Activated CD4-positive, alpha-beta T cell treated with anti-CD3 and anti-CD28 coated beads for 36 hours (primary cell): ENCODE measurements at regions not wholly inside any gene's neighbourhood (a gene's known extent, or its start where the extent isn't known, plus 50 kb on each side); places are given as distances from the start of the nearest gene placed in this dataset.

Experiments
- ATAC-seq: fragments of 200-7000 bp; cut with Tn5 transposase; one replicate; pipeline ENCODE4 v1.10.0; 2021; ENCODE audit warnings: mild to moderate bottlenecking, moderate library complexity
- CTCF ChIA-PET: fragments of 350-600 bp; sonication (Branson Sonifier 250); formaldehyde crosslinking; loops from one replicate; lab custom pipeline; 2021; ENCODE audit warnings: antibody characterized with exemption; lab: Charles Lee
- POLR2A ChIA-PET: fragments of 350-600 bp; sonication (Branson Sonifier 250); formaldehyde crosslinking; loops from one replicate; lab custom pipeline; 2021; ENCODE audit warnings: antibody characterized with exemption, inconsistent platforms; lab: Charles Lee
- DNase-seq: peaks from one replicate; pipeline ENCODE4 v3.0.0-alpha.2; 2020
- H3K27ac Mint-ChIP-seq: one replicate; pipeline ENCODE4 v1.8.0; 2021; ENCODE audit warnings: mixed read lengths
- H3K27me3 Mint-ChIP-seq: one replicate; pipeline ENCODE4 v1.8.0; 2021; ENCODE audit warnings: mixed read lengths
- H3K36me3 Mint-ChIP-seq: one replicate; pipeline ENCODE4 v1.8.0; 2021; ENCODE audit warnings: low read depth, mixed read lengths
- H3K4me1 Mint-ChIP-seq: one replicate; pipeline ENCODE4 v1.8.0; 2021; ENCODE audit warnings: mixed read lengths
- H3K4me3 Mint-ChIP-seq: one replicate; pipeline ENCODE4 v1.8.0; 2021; ENCODE audit warnings: mild to moderate bottlenecking, moderate library complexity, mixed read lengths
- H3K9me3 Mint-ChIP-seq: one replicate; pipeline ENCODE4 v1.8.0; 2021; ENCODE audit warnings: low read depth, mixed read lengths
- intact Hi-C, 2 experiments: fragments of 100-400 bp; cut with DNase I in 1 of 2; cut with micrococcal nuclease in 1 of 2; formaldehyde crosslinking; loops; one replicate each; pipeline versions ENCODE4 v1.14.2 to v1.15.1; 2022 to 2024; cut with DNase I, micrococcal nuclease

DNA sequence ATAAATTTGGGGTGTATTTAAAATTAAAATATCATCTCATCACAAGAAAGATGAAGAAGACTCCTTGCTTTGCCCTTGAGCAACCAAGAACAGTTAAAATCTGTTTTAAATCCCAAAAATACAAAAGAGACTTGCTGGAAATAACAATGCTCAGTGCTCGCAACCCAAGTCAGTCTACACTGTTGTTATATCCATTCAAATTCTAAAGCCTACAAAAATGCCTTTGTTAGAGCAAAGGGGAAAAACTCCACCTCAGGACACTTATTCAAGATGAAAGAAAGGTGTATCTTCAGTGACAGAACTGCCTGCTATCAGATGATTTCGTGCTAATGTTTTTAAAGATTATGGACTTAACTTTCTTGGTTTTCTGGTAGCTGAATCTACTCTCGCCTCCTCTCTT lies 111.9 kb upstream of the TANK start:
- CTCF ChIA-PET: interaction anchor here (0.5 to 2.1 kb wide), 3 partner anchors 16 to 1447 kb away, joined by 3 to 9 read pairs (median 3); no protein-coding TSS in a partner anchor
- DNase-seq: no peak
- no peak for ATAC-seq
- Mint-ChIP-seq H3K9me3 (no peaks in the 10 kb centered on the region), H3K27ac (no peak overlapping the region), H3K27me3 (peaks cover 24% of the 10 kb centered on the region), H3K4me3 (no peak overlapping the region), H3K36me3 (no peaks in the 10 kb centered on the region), H3K4me1 (no peaks in the 10 kb centered on the region)
- intact Hi-C loops: no loop called here
- POLR2A ChIA-PET: no interaction called here

DNA sequence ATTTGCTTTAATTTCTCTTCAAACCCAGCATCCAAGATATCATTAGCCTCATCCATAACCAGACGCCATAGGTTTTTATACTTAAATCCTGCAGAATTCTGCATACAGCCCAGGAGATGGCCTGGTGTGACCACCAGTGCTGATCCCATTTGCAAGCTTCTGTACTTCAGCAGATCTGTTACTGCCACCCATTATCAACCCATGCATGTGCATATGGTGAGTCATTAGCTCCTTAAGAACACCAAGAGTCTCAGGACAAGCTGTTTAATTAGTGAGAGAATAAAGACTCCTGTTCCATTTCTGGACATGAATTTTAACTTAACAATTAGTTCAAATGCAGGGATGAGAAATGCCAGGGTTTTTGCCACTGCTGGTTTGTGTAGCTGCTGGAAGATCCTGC lies 110.7 kb upstream of the TANK start:
- Mint-ChIP-seq H3K9me3 (no peaks in the 10 kb centered on the region), H3K4me3 (no peak overlapping the region), H3K27ac (no peak overlapping the region), H3K27me3 (peaks cover 27% of the 10 kb centered on the region), H3K4me1 (no peaks in the 10 kb centered on the region), H3K36me3 (no peaks in the 10 kb centered on the region)
- ChIA-PET POLR2A (no interaction called here), CTCF (interaction anchor here (0.6 to 1.0 kb wide), 2 partner anchors 14 to 17 kb away, joined by 4 to 5 read pairs; no protein-coding TSS in a partner anchor)
- no peak for DNase-seq
- no peak for ATAC-seq
- intact Hi-C loops: no loop called here

DNA sequence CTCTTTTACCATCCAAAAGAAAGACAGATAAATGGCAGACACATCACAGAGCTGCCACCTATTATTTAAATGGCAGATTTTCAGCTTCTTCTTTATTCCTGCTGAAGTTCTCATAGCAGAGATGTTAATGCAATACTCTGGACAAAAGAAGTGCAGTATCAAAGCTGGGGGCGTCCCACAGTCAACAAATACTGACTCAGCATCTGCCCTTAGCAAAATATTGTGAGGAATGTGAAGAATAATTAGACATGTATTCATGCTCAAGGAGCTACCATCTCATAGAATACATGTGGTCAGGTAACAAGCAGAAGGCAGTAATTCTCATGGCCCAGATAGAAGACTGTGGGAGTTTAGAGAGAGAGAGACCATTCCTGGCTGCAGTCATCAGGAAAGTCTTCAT lies 108.0 kb upstream of the TANK start:
- CTCF ChIA-PET: interaction anchor here (1.2 kb wide), 1 partner anchor 11 kb away, joined by 7 read pairs; no protein-coding TSS in a partner anchor

DNA sequence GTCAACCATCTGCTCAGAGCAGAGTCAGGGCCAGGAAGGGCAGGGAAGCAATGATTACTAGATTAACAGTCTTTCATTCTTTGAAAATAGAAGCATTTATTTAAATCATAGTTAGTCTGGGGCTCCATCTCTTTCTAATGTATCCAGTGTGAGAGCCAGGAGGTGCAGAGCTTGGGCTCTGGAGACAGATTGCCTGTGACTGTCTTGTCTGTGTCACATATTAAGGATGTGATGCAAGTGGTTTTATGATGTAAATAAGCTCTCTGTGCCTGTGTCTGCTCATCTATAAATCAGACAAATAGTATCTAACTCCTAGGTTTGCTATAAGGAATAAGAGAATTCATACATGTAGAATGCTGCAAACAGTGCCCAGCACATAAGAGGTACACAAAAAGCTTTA lies 104.9 kb upstream of the TANK start:
- intact Hi-C loops: no loop called here
- Mint-ChIP-seq H3K4me1 (no peaks in the 10 kb centered on the region), H3K27ac (no peak overlapping the region), H3K9me3 (peaks cover 7% of the 10 kb centered on the region), H3K27me3 (peaks cover 14% of the 10 kb centered on the region), H3K4me3 (no peak overlapping the region), H3K36me3 (no peaks in the 10 kb centered on the region)
- ChIA-PET POLR2A (no interaction called here), CTCF (interaction anchor here (1.9 kb wide), 1 partner anchor 9 kb away, joined by 15 read pairs; no protein-coding TSS in a partner anchor)
- no peak for ATAC-seq
- no peak for DNase-seq

More for the DNA sequence above, 108.0 kb upstream of the TANK start:
- ATAC-seq (no peak), DNase-seq (no peak)
- H3K4me1 Mint-ChIP-seq: no peaks in the 10 kb centered on the region
- no peaks in the 10 kb centered on the region for H3K36me3 Mint-ChIP-seq
- no peak overlapping the region for H3K4me3 Mint-ChIP-seq
- H3K27me3 Mint-ChIP-seq: peaks cover 21% of the 10 kb centered on the region
- no peak overlapping the region for H3K27ac Mint-ChIP-seq
- intact Hi-C loops: no loop called here
- H3K9me3 Mint-ChIP-seq: peaks cover 4% of the 10 kb centered on the region
- POLR2A ChIA-PET: no interaction called here

DNA sequence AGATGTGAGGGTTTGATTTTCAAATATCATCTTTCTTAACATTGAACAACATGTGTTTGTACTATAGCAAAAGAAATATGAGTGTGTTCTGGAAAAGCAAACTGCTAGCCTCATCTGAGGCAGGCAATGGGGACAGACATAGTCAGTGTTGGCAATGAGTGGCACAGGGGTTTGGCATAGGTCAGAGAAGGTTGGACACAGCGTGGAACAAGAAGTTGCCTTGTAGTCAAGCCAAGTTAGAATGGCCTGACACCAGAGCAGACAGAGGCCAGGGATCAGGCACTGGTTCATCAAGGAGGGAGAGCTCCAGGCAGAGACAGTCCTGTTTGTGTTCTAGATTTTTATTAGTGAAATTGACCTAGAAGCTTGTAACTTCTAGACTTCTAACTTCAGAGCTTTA lies 100.8 kb upstream of the TANK start:
- Mint-ChIP-seq H3K27me3 (no peaks in the 10 kb centered on the region), H3K36me3 (no peaks in the 10 kb centered on the region), H3K9me3 (peaks cover 7% of the 10 kb centered on the region), H3K27ac (no peak overlapping the region), H3K4me1 (peaks cover 4% of the 10 kb centered on the region), H3K4me3 (no peak overlapping the region)
- ATAC-seq (no peak), DNase-seq (no peak)
- CTCF ChIA-PET: interaction anchor here (0.9 to 1.2 kb wide), 2 partner anchors 81 to 216 kb away, joined by 4 read pairs; no protein-coding TSS in a partner anchor
- POLR2A ChIA-PET: no interaction called here
- intact Hi-C loops: no loop called here

DNA sequence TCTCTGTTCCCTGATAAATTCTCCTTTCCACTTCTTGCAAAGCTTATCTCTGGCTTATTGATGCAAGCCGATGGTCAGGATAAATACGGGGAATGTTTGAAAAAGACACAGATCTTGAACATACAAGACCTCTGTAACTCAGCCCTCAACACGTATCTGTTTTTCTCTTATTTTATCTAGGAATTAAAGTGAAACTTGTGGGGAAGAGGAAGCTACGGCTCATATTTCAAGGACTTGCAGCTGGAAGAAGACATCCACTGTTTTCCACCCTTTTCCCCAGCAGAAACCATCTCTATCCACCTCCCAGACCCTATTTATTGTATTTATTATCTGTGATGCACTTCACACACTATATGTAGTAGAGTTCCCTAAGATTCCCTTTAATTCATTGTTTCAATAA lies 98.4 kb upstream of the TANK start:
- Mint-ChIP-seq H3K27me3 (no peaks in the 10 kb centered on the region), H3K4me3 (no peak overlapping the region), H3K27ac (no peak overlapping the region), H3K4me1 (peaks cover 4% of the 10 kb centered on the region), H3K36me3 (no peaks in the 10 kb centered on the region), H3K9me3 (peaks cover 4% of the 10 kb centered on the region)
- POLR2A ChIA-PET: no interaction called here
- no peak for DNase-seq
- CTCF ChIA-PET: interaction anchor here (1.0 to 5.4 kb wide), 6 partner anchors 14 to 82 kb away, joined by 3 to 75 read pairs (median 6); no protein-coding TSS in a partner anchor
- intact Hi-C loops: loop anchor here (2.0 to 10.0 kb wide), 3 partner anchors 203 to 951 kb away; no protein-coding TSS in a partner anchor
- ATAC-seq: no peak

DNA sequence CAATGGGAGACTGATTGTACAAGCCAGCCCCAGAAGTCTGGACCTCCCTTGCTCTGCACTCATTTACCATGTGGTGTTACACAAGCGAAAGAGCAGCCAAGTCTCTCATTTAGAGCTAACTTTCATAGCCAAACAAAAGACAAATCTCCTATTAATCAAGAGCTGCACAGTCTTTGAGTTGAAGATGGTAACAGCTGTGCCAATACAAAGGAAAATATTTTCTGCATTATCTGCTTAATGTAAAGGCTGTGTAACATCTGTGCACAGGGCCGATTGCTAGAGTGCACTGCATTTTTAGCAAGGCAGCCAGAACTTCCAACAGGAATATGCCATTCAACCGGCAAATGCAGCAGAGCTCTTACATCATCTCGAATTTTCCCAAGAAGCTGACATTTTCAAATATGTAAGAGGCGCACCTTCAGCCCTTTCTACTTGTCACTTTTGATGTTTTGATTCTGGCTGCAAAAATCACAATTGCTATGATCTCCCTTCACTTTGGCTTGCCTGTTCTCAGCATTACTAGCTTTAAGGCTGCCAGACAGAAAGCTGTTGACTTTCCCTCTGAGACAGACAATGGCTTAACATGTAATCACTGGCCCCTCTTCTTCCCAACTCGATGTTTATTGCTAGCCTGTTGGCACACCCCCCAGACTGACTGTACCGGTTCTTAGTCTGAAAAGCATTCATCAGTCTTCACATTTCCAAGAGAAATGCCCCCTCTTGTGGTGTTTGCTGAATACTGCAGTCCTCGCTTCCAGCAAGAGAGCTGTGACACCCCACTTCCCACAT lies 96.9 kb upstream of the TANK start:
- DNase-seq (peak; percentile 78), ATAC-seq (peak; percentile 90)
- no peaks in the 10 kb centered on the region for H3K36me3 Mint-ChIP-seq
- intact Hi-C loops: loop anchor here (1.0 to 10.0 kb wide), 4 partner anchors 201 to 953 kb away; no protein-coding TSS in a partner anchor
- no peak overlapping the region for H3K27ac Mint-ChIP-seq
- H3K9me3 Mint-ChIP-seq: no peaks in the 10 kb centered on the region
- peaks cover 7% of the 10 kb centered on the region for H3K4me1 Mint-ChIP-seq
- no peak overlapping the region for H3K4me3 Mint-ChIP-seq
- no peaks in the 10 kb centered on the region for H3K27me3 Mint-ChIP-seq
- ChIA-PET CTCF (interaction anchor here (0.5 to 5.4 kb wide), 64 partner anchors 8 to 1046 kb away, joined by 3 to 75 read pairs (median 3); no protein-coding TSS in a partner anchor), POLR2A (no interaction called here)

DNA sequence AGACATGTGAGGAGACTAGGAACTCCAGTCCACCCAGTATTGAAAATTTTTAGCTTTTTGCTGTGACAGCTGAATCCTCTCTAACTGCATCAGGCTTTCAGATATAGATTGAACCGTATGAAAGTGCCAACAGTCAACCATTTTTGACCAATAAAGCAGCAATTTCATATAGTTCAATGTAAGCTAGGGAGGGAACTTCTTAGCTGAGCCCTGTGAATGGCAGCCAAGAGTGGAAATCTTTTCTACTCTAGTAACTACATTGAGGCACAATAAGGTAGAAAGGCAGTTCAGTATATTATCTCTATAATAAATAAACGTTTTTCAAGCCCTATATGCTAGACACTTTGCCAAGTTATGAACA lies 96.3 kb upstream of the TANK start:
- ATAC-seq: peak; percentile 29
- intact Hi-C loops: loop anchor here (1.0 to 10.0 kb wide), 4 partner anchors 201 to 953 kb away; no protein-coding TSS in a partner anchor
- no peaks in the 10 kb centered on the region for H3K36me3 Mint-ChIP-seq

DNA sequence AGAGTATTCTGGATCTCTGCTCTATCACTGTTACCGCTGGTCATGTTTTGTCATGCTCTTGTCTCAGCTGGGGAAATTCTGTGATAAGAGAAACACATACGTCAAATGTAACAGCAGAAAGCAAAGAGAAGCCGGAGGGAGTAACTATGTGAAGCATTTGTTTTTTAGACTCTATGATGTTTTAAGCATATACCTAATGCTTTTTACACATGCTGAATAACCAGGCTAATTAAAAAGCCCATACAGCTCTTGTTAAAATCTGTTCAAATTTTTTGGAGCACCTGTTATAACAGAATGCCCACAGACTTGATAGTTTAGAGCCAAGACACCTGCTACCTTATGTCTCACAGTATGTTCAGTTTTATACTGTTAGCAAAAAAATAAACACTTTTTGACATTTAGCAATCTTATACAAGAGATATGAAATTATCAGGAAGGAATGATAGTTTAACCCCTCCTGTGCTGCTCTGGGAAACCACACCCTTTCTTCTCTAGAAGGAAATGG lies 92.3 kb upstream of the TANK start:
- CTCF ChIA-PET: interaction anchor here (0.7 to 2.3 kb wide), 4 partner anchors 8 to 198 kb away, joined by 3 to 9 read pairs (median 3); no protein-coding TSS in a partner anchor
- no peak overlapping the region for H3K27ac Mint-ChIP-seq
- intact Hi-C loops: loop anchor here in 1 of 2 experiments (10.0 kb wide), 1 partner anchor 197 kb away; no protein-coding TSS in a partner anchor
- peaks cover 7% of the 10 kb centered on the region for H3K4me1 Mint-ChIP-seq
- no peak for ATAC-seq
- H3K36me3 Mint-ChIP-seq: peaks cover 3% of the 10 kb centered on the region
- H3K4me3 Mint-ChIP-seq: no peak overlapping the region
- POLR2A ChIA-PET: no interaction called here
- no peak for DNase-seq
- H3K27me3 Mint-ChIP-seq: no peaks in the 10 kb centered on the region
- no peaks in the 10 kb centered on the region for H3K9me3 Mint-ChIP-seq

More for the DNA sequence above, 96.3 kb upstream of the TANK start:
- Mint-ChIP-seq H3K4me3 (no peak overlapping the region), H3K4me1 (peaks cover 7% of the 10 kb centered on the region), H3K27me3 (no peaks in the 10 kb centered on the region), H3K9me3 (no peaks in the 10 kb centered on the region), H3K27ac (no peak overlapping the region)
- ChIA-PET POLR2A (no interaction called here), CTCF (interaction anchor here (0.5 to 5.4 kb wide), 63 partner anchors 9 to 1047 kb away, joined by 3 to 75 read pairs (median 4); no protein-coding TSS in a partner anchor)
- no peak for DNase-seq

DNA sequence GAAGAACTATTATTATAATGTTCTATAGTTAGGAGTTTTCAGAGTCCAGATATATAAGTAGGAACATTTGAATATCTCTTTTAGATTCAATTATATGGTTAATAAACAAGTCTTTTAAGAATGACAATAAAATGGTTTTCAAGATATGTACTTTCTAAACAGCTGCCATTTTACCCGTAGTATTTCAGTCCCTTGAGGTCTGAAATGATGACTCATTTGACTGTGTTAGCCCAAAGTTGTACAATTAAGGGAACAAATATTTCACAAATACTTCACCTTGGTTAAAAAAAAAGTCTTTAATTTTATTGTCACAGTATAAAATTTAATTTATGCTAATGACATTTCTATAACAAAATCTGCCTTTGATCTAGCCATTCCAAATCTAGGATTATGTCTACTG lies 91.6 kb upstream of the TANK start:
- no peaks in the 10 kb centered on the region for H3K9me3 Mint-ChIP-seq
- peaks cover 5% of the 10 kb centered on the region for H3K4me1 Mint-ChIP-seq
- CTCF ChIA-PET: interaction anchor here (0.8 to 2.3 kb wide), 3 partner anchors 8 to 197 kb away, joined by 3 to 9 read pairs (median 3); no protein-coding TSS in a partner anchor
- no peaks in the 10 kb centered on the region for H3K27me3 Mint-ChIP-seq
- ATAC-seq (no peak), DNase-seq (no peak)
- no peak overlapping the region for H3K4me3 Mint-ChIP-seq
- no peak overlapping the region for H3K27ac Mint-ChIP-seq
- POLR2A ChIA-PET: no interaction called here
- peaks cover 3% of the 10 kb centered on the region for H3K36me3 Mint-ChIP-seq
- intact Hi-C loops: loop anchor here in 1 of 2 experiments (10.0 kb wide), 1 partner anchor 196 kb away; no protein-coding TSS in a partner anchor
